Rectal smooth muscle tissue (tissue), 1 donor: ENCODE measurements at regions not wholly inside any gene's neighbourhood (a gene's known extent, or its start where the extent isn't known, plus 50 kb on each side); places are given as distances from the start of the nearest gene placed in this dataset.

Source experiments
- H3K27ac ChIP-seq: one replicate; pipeline ENCODE4 v1.7.0; 2013; ENCODE audit warnings: low read depth, low read length, inconsistent platforms
- H3K27me3 ChIP-seq: one replicate; pipeline ENCODE4 v1.7.0; 2013; ENCODE audit warnings: low read length; ENCODE audit not compliant: control insufficient read depth, insufficient read depth
- H3K36me3 ChIP-seq: one replicate; pipeline ENCODE4 v1.7.0; 2013; ENCODE audit warnings: low read length; ENCODE audit not compliant: control insufficient read depth, insufficient read depth
- H3K4me1 ChIP-seq: one replicate; pipeline ENCODE4 v1.7.0; 2013; ENCODE audit warnings: low read length; ENCODE audit not compliant: control insufficient read depth, insufficient read depth
- H3K4me3 ChIP-seq: one replicate; pipeline ENCODE4 v1.7.0; 2013; ENCODE audit warnings: low read length
- H3K9ac ChIP-seq: one replicate; pipeline ENCODE4 v1.7.0; 2013; ENCODE audit warnings: low read length

- Histone ChIP-seq H3K27ac (no peak overlapping the region), H3K4me3 (no peak overlapping the region), H3K9ac (no peak overlapping the region), H3K27me3 (no peaks in the 10 kb centered on the region), H3K4me1 (no peaks in the 10 kb centered on the region), H3K36me3 (no peaks in the 10 kb centered on the region)
Observed at GRCh38 chr13:99865420-99865930, 106.1 kb downstream of the ZIC5 start.

- Histone ChIP-seq H3K27me3 (no peaks in the 10 kb centered on the region), H3K27ac (no peak overlapping the region), H3K4me1 (no peaks in the 10 kb centered on the region), H3K9ac (no peak overlapping the region), H3K4me3 (no peak overlapping the region), H3K36me3 (no peaks in the 10 kb centered on the region)
Observed at GRCh38 chr13:99864627-99864990, 107.0 kb downstream of the ZIC5 start.

- no peak overlapping the region for H3K4me3 ChIP-seq
- H3K27me3 ChIP-seq: no peaks in the 10 kb centered on the region
- no peaks in the 10 kb centered on the region for H3K4me1 ChIP-seq
- no peak overlapping the region for H3K27ac ChIP-seq
- H3K9ac ChIP-seq: no peak overlapping the region
- H3K36me3 ChIP-seq: no peaks in the 10 kb centered on the region
Observed at GRCh38 chr13:99863789-99864626, 107.6 kb downstream of the ZIC5 start.

- Histone ChIP-seq H3K9ac (no peak overlapping the region), H3K4me1 (no peaks in the 10 kb centered on the region), H3K4me3 (no peak overlapping the region), H3K27me3 (no peaks in the 10 kb centered on the region), H3K36me3 (no peaks in the 10 kb centered on the region), H3K27ac (no peak overlapping the region)
Observed at GRCh38 chr13:99862244-99862643, 109.3 kb downstream of the ZIC5 start.

GRCh38 chr13:99861771-99862170, 109.8 kb downstream of the ZIC5 start:
- Histone ChIP-seq H3K9ac (no peak overlapping the region), H3K27me3 (no peaks in the 10 kb centered on the region), H3K36me3 (no peaks in the 10 kb centered on the region), H3K4me3 (no peak overlapping the region), H3K27ac (no peak overlapping the region), H3K4me1 (no peaks in the 10 kb centered on the region)

- no peaks in the 10 kb centered on the region for H3K36me3 ChIP-seq
- H3K27ac ChIP-seq: no peak overlapping the region
- H3K9ac ChIP-seq: no peak overlapping the region
- H3K4me3 ChIP-seq: no peak overlapping the region
- no peaks in the 10 kb centered on the region for H3K27me3 ChIP-seq
- H3K4me1 ChIP-seq: no peaks in the 10 kb centered on the region
Observed at GRCh38 chr13:99860745-99861144, 110.8 kb downstream of the ZIC5 start.

GRCh38 chr13:99859178-99860177, 112.1 kb downstream of the ZIC5 start:
- no peak overlapping the region for H3K27ac ChIP-seq
- no peaks in the 10 kb centered on the region for H3K27me3 ChIP-seq
- H3K4me1 ChIP-seq: no peaks in the 10 kb centered on the region
- no peak overlapping the region for H3K4me3 ChIP-seq
- H3K9ac ChIP-seq: no peak overlapping the region
- H3K36me3 ChIP-seq: no peaks in the 10 kb centered on the region

GRCh38 chr13:99857738-99858137, 113.8 kb downstream of the ZIC5 start:
- Histone ChIP-seq H3K4me3 (no peak overlapping the region), H3K9ac (no peak overlapping the region), H3K27me3 (no peaks in the 10 kb centered on the region), H3K36me3 (no peaks in the 10 kb centered on the region), H3K4me1 (no peaks in the 10 kb centered on the region), H3K27ac (no peak overlapping the region)

- H3K4me3 ChIP-seq: no peak overlapping the region
- no peaks in the 10 kb centered on the region for H3K27me3 ChIP-seq
- no peak overlapping the region for H3K27ac ChIP-seq
- H3K4me1 ChIP-seq: no peaks in the 10 kb centered on the region
- no peak overlapping the region for H3K9ac ChIP-seq
- no peaks in the 10 kb centered on the region for H3K36me3 ChIP-seq
Observed at GRCh38 chr13:99855526-99856420, 115.8 kb downstream of the ZIC5 start.

- no peaks in the 10 kb centered on the region for H3K36me3 ChIP-seq
- H3K4me1 ChIP-seq: no peaks in the 10 kb centered on the region
- H3K27me3 ChIP-seq: no peaks in the 10 kb centered on the region
- no peak overlapping the region for H3K27ac ChIP-seq
- H3K4me3 ChIP-seq: no peak overlapping the region
- no peak overlapping the region for H3K9ac ChIP-seq
Observed at GRCh38 chr13:99854366-99854765, 117.2 kb downstream of the ZIC5 start.

GRCh38 chr13:99847318-99847750, 124.2 kb downstream of the ZIC5 start:
- Histone ChIP-seq H3K9ac (no peak overlapping the region), H3K27me3 (no peaks in the 10 kb centered on the region)

More at GRCh38 chr13:99847318-99847750, 124.2 kb downstream of the ZIC5 start:
- H3K36me3 ChIP-seq: no peaks in the 10 kb centered on the region
- no peak overlapping the region for H3K27ac ChIP-seq
- H3K4me1 ChIP-seq: no peaks in the 10 kb centered on the region
- no peak overlapping the region for H3K4me3 ChIP-seq
